ENCODE measurements at regions not wholly inside any gene's neighbourhood (a gene's known extent, or its start where the extent isn't known, plus 50 kb on each side); places are given as distances from the start of the nearest gene placed in this dataset.

- no peak for TF ChIP-seq MYBL2 (CRISPR knock-in tag; IDR thresholded peaks at IDR 0.05)
- no peak for TF ChIP-seq FOXJ3 (CRISPR knock-in tag; IDR thresholded peaks at IDR 0.05; ENCODE audit: borderline replicate concordance)
- TF ChIP-seq CTCF (IDR thresholded peaks at IDR 0.05): no peak
- no peak for TF ChIP-seq TEAD1 (CRISPR knock-in tag; IDR thresholded peaks at IDR 0.05)
- TF ChIP-seq ARID4B (CRISPR knock-in tag; IDR thresholded peaks at IDR 0.05; ENCODE audit: borderline replicate concordance): no peak
- TF ChIP-seq NR2C2 (CRISPR knock-in tag; IDR thresholded peaks at IDR 0.05): no peak
- no peak for TF ChIP-seq OVOL2 (CRISPR knock-in tag; IDR thresholded peaks at IDR 0.05; ENCODE audit: borderline replicate concordance)
- TF ChIP-seq ZNF396 (CRISPR knock-in tag; IDR thresholded peaks at IDR 0.05; ENCODE audit: borderline replicate concordance): no peak
- TF ChIP-seq ZNF281 (CRISPR knock-in tag; IDR thresholded peaks at IDR 0.05): no peak
- no peak for TF ChIP-seq AFF4 (CRISPR knock-in tag; IDR thresholded peaks at IDR 0.05; ENCODE audit: borderline replicate concordance)
- TF ChIP-seq CBFB (CRISPR knock-in tag; IDR thresholded peaks at IDR 0.05; ENCODE audit: low read depth): no peak
- TF ChIP-seq FOXK1 (CRISPR knock-in tag; IDR thresholded peaks at IDR 0.05): no peak
- no peak for TF ChIP-seq CREM (CRISPR knock-in tag; IDR thresholded peaks at IDR 0.05)
- TF ChIP-seq ZNF512 (CRISPR knock-in tag; IDR thresholded peaks at IDR 0.05; ENCODE audit: borderline replicate concordance): no peak
These were observed 940.3 kb upstream of the CRIM1 start for GRCh38 chr2:35415282-35415681.

Data from WTC11 (cell line).